ENCODE measurements at regions not wholly inside any gene's neighbourhood (a gene's known extent, or its start where the extent isn't known, plus 50 kb on each side); places are given as distances from the start of the nearest gene placed in this dataset.

- no peak for DNase-seq (ENCODE audit: low read depth)
- TF ChIP-seq CTCF (conservative IDR thresholded peaks at IDR 0.05; ENCODE audit: low read depth, low read length) = no peak
- no peak overlapping the region for H3K4me3 ChIP-seq (ENCODE audit: low read depth, low read length)
Observed at GRCh38 chr13:54133746-54134145, 1105.1 kb downstream of the OLFM4 start.

GRCh38 chr13:54144828-54145227, 1116.2 kb downstream of the OLFM4 start:
- no peak for DNase-seq (ENCODE audit: low read depth)
- TF ChIP-seq CTCF (conservative IDR thresholded peaks at IDR 0.05; ENCODE audit: low read depth, low read length) = no peak
- H3K4me3 ChIP-seq (ENCODE audit: low read depth, low read length) = no peak overlapping the region

GRCh38 chr13:54150851-54151250, 1122.2 kb downstream of the OLFM4 start:
- DNase-seq (ENCODE audit: low read depth) = no peak
- no peak overlapping the region for H3K4me3 ChIP-seq (ENCODE audit: low read depth, low read length)
- no peak for TF ChIP-seq CTCF (conservative IDR thresholded peaks at IDR 0.05; ENCODE audit: low read depth, low read length)

GRCh38 chr13:54162069-54162468, 1133.5 kb downstream of the OLFM4 start:
- DNase-seq (ENCODE audit: low read depth) = no peak
- TF ChIP-seq CTCF (conservative IDR thresholded peaks at IDR 0.05; ENCODE audit: low read depth, low read length) = no peak
- H3K4me3 ChIP-seq (ENCODE audit: low read depth, low read length) = no peak overlapping the region

- H3K4me3 ChIP-seq (ENCODE audit: low read depth, low read length) = no peak overlapping the region
- DNase-seq (ENCODE audit: low read depth) = no peak
- no peak for TF ChIP-seq CTCF (conservative IDR thresholded peaks at IDR 0.05; ENCODE audit: low read depth, low read length)
Observed at GRCh38 chr13:54165581-54166215, 1137.1 kb downstream of the OLFM4 start.

GRCh38 chr13:54173996-54174395, 1145.4 kb downstream of the OLFM4 start:
- TF ChIP-seq CTCF (conservative IDR thresholded peaks at IDR 0.05; ENCODE audit: low read depth, low read length) = no peak
- H3K4me3 ChIP-seq (ENCODE audit: low read depth, low read length) = no peak overlapping the region
- no peak for DNase-seq (ENCODE audit: low read depth)

GRCh38 chr13:54175466-54175865, 1146.9 kb downstream of the OLFM4 start:
- H3K4me3 ChIP-seq (ENCODE audit: low read depth, low read length) = no peak overlapping the region
- DNase-seq (ENCODE audit: low read depth) = no peak
- no peak for TF ChIP-seq CTCF (conservative IDR thresholded peaks at IDR 0.05; ENCODE audit: low read depth, low read length)

Measured in epithelial cell of proximal tubule (primary cell).